ENCODE measurements at regions not wholly inside any gene's neighbourhood (a gene's known extent, or its start where the extent isn't known, plus 50 kb on each side); places are given as distances from the start of the nearest gene placed in this dataset.
"Not testable (repeated sequence)": the region's sequence is repeated elsewhere in the genome, so short reads cannot be mapped to it uniquely, and the experiment has no call there.

DNA sequence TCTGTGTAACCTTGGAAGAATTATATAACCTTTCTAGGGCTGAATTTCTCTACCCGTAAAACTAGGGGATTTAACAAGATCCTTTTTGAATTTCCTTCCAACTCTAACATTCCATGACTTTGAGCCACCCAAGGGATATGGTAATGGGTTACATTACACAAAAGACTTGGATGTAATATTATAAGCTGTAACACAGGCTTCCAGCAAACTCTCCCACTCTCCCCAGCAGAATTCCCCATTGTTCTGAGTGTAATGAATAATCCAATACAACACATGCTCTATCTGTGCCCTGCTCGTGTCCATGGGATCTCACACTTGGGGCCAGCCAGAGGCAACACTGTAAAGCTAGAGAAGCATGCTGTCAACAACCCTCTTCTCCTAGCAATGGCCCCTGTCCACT, 790.6 kb upstream of the AUTS2 start:
- DNase-seq = no peak

DNA sequence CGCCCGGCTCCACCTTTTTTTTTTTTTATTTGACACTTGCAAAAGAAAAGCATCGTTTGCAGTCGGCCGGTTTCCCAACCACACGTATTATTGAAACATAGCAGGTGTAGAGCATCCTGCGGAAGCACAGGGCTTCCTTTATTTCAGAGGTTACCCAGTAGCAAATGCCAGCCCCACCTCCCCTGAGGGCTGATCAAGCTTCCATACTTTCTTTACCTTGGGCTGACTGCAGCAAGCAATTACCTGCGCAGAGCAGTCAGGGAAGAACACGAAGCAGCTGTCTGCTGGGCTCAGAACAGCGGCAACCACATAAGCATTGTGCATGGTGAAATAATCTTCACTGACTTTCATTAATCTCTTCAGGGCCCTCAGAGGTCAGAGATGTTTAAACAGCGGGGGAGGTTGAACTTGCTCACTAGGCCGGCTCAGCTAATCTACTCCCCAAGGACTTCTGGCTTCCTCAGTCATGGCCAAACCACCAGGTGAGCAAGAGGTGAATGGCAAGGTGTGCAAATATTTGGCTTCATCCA, 784.7 kb upstream of the AUTS2 start:
- DNase-seq = no peak

DNA sequence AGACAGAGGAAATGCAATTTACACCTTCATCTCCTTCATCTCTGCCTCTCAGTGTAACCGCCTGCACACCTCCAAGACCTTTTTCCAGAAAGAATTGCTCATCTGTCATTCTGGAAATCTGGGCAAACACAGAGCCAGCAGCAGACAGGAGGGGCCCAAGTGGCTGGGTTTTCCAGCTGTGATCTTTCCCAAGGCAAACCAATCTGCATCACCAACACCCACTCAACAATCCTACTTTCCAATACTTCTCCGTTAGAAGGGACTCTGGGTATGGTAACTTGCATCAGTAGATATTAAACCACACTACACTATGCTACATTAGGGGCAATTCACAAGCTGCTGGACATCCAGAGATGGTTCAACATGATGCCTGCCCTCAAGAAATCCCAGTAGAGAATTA, 781.8 kb upstream of the AUTS2 start:
- no peak for DNase-seq

DNA sequence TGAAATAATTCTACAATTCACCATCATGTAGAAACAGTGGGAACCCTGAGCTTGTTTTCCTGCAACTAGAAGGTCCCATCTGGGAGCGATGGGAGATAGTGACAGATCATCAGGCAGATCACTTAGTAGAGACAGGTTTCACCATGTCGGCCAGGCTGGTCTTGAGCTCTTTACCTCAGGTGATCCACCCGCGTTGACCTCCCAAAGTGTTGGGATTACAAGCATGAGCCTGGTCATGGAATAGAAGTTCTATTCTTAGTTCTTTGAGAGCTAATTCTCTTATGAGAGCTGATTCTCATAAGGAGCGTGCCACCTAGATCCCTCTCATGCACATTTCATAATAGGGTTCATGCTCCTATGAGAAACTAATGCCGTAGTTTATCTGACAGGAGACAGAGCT, 778.0 kb upstream of the AUTS2 start:
- DNase-seq = no peak

DNA sequence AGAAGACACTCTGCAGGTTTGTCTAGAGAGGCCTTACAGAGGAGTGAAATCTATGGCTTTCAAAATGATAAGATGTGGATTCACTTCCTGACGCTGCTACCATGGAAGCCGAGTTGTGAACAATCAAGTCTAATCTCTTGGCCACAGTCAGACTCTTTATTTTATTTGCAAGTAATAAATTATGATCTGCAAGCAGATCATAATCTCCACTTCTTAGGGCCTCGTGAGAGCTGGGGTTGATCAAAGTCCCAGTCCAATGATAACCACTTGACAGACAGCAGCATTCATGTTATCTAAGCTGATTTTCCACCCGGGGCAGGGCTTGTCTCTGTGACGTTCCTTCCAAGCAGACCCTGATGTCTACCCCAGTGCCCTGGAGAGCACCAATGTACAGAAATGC, 776.4 kb upstream of the AUTS2 start:
- DNase-seq = no peak

DNA sequence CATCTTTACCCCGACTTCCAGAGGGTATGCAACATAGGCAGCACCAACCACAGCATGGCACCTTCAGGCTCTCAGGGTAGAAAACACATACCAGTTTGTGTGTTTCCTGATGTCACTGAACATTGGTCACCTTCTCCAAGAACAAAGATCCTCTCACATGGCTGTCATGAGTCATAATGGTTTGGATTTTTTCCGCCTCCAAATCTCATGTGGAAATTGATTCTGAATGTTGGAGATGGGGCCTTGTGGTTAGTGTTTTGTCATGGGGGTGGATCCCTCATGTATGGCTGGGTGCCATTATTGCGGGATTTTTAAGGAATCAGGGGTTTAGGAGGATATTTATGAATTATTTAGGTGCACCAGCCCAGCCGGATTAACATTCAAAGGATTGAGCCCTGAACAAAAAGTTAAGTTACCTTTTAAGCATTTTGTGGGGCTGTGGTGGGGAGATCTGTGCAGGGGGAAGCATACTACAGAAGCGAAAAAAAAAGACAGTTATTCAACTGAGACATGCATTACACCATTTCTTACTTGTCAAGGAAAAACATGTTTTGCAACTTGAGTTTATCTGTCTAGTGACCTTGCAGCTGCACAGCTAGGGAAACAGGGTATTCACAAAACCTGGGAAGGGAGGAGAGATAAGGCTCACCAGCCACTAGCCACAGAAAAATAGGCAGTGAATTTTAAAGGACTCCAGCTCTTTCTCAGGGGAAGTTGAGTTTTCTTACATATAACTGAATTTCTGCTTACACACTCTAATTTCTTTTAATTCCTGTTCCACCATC, 774.1 kb upstream of the AUTS2 start:
- no peak for DNase-seq

DNA sequence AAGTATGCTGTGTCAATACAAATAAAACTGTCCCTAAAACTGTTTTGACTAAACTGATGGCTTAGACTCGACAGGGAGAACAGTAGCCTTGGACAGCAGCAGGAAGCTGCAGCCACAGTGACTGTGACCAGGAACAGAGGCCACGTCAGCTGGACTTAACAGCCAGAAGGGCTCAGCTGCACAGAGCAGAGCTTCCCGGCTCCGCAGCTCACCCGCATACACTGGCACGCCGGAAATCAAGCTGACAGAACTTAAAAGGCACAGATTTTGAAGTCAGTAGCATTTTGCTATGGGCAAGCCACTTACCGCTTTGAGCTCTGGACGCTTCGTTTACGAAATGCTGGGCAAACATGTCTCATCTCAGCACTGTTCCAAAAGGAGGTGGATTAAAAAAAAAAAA, 769.7 kb upstream of the AUTS2 start:
- DNase-seq = no peak

DNA sequence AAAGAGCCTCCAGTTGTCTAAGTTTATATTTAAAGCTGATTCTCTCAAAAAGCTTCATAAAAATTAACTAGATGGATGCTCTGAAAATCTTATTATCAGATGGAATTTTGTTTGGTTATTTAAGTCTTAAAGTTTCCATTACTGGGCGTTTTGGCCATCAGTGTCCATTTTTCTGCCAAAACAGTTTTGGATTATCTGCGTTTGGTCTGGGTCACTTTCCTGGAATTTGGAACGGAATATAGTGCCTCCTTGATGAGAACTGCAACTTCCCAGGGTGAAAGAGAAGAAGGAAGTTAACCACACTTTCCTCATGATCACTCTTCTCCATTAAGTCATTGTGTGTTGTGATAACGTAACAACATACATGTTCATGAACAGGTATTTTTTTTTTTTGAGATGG, 764.9 kb upstream of the AUTS2 start:
- DNase-seq = no peak

DNA sequence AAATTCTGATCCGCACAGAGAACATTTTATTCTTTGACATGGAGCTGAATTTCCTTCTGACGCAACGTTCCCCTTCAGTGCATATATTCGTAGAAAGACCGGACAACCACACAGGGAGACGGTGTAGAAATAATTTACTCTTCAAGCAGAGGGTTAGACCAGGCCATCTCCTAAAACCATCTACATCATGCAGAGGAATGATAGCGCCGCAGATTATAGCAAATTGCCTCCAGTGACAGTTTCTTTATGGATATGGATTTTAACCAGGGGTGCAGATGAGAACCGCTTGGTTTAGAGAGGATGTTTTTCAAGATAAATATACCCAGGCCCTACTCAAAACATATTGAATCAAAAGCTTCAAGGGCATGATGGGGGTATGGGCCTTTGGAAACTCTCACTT, 759.3 kb upstream of the AUTS2 start:
- DNase-seq = no peak

DNA sequence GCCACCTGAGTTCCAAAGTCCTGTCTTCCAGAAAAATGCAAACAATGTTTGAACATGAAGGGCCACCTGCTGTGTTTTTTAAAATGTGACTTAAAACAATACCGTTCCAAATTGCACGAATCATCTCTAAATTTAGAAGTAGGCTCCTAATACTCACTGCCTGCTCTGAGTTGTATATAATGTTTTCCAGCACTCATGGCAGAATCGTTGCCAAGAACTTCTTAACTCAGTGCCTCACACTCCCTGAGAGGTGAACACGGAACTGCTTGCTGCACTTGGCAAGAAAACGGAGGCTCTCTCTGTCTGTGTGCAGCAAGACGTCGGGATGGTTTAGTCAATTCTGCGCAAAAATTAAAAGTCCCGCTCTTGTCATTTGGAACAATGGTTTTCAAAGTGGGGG, 757.3 kb upstream of the AUTS2 start:
- DNase-seq = no peak

DNA sequence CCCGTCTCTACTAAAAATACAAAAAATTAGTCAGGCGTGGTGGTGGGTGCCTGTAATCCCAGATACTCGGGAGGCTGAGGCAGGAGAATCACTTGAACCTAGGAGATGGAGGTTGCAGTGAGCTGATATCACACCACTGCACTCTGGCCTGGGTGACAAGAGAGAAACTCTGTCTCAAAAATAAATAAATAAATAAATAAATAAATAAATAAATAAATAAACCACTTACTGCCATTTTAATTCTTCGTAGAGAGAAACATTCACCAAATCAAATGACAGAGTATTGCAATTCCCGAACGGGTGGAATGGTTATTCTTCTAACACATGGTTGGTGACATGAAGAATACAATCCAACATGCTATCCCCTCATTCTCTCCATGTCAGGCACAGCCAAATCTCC, 754.3 kb upstream of the AUTS2 start:
- DNase-seq = not testable (repeated sequence)

DNA sequence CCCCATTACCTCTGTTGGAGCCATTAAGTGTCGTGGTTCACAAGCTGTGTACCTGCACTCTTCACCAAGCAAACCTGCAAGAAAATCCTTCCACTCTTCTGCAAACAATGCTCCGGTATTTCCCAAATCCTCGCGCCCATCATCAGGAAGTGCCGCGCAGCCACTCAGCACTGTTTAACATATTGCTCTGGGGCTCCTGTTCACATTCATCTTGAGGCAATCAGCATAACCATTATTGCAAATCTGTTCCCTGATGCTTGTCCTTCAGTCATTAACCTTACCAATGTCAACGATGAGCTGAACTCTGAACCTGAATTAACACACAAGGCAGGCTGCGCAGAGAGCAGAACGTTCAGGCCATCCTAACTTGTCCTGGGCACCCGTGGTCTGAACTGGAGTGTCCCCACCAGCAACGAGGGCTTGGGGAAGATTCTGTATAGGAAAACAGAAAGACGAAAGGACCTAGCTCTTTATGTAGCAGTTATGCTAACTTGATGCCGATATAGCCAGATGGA, 751.4 kb upstream of the AUTS2 start:
- no peak for DNase-seq

DNA sequence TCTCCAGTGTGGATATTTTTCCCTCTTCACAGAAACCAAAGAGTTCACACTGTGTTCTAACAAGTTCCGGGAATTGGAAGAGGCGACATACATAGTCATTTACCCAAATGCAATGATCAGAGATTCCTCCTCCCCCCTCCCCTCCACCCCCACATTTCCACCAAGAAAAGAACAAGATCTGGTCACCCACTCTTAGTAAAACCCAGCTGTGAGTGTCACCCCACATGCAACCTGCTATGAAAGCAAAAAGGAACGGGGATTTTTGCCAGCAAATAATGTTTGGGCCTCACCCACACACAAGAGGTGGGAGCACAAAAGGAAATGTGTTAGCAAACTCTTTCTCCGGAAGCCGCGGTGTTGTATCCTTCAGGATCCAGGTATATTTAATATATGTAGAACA, 745.0 kb upstream of the AUTS2 start:
- DNase-seq = no peak

DNA sequence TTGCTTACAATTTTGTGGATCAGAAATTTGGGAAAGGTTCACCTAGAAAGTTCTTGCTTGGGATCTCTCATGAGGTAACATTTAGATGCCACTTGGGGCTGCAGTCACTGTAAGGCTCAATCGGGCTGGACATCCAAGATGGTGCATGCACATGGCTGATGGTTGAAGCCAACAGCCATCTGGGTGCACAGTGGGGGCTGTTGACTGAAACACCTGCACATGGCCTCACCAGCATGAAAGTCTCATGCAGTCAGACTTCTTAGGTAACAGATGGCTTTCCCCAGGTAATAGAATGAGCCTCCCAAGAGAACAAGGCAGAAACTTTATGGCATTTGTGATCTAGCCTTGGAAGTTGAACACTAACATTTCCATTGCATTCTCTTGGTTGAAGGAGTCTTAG, 740.7 kb upstream of the AUTS2 start:
- no peak for DNase-seq

DNA sequence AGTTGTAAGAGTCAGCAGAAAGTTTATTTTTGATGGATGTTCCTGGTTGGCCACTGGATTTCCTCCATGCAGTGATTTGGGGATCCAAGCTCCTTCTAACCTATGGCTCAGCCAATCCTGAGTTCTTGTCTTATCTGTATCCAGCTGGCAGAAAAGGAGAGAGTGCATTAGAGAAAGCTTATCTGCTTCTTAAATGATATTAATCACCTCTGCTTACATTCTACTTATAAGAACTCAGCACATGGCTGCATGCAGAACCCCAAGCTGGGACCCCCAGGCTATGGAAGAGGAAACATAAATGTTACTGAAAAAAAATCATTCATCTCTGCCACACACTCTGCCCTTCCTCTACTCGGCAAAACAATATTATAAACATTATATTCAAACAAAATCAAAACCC, 739.8 kb upstream of the AUTS2 start:
- DNase-seq = no peak

DNA sequence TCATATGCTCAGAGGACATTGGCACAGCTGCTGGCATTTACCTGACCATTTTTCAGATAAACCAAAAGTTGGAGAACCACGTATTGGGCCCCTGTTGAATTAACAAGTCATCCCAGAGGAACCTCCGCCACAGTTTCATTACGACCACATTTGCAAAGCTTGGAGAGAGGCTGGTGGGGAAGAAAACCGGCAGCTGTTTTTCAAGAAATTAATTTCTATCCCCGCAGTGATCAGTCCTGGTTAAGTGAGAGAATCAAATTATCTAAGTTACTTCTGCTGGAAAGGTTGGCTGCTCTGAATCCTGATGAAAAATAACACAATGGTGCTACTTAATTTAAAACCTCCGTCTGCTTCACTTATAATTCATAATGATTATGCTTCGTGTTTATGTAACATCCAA, 737.1 kb upstream of the AUTS2 start:
- DNase-seq = no peak

DNA sequence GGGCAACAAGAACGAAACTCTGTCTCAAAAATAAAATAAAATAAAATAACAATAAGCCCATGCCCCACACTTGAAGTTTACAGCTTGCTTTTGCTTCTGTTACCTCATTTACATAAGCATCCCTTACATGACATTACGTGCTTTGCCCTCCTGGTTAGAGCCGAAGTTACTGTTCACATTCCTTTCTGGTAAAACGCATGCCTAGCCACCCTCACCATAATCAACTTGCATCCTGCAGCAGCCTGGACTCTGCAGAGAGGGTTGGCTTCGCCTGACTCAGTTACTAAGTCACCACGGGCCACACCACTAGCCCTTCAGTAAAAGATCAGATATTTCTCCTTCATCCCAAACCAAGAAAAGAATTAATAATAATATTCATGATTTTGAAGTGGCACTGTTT, 736.0 kb upstream of the AUTS2 start:
- DNase-seq = no peak

DNA sequence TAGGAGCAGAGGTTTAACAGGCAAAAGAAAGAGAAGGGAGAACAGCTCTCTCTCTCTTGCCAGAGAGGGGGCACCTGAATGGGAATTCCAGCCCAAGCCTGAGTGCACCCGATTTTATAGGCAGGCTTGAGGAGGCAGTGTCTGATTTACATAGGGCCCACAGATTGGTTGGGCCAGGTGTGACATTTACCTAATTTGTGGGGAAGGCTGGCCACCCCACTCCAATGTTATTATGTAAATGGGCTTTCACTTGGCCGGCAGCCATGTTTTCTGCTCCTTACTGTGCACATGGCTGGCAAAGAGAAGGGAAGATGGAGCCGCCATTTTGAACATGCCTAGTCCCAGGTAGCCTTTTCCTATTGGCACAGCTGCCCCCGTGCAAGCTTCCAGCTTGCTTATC, 735.5 kb upstream of the AUTS2 start:
- DNase-seq = no peak

DNA sequence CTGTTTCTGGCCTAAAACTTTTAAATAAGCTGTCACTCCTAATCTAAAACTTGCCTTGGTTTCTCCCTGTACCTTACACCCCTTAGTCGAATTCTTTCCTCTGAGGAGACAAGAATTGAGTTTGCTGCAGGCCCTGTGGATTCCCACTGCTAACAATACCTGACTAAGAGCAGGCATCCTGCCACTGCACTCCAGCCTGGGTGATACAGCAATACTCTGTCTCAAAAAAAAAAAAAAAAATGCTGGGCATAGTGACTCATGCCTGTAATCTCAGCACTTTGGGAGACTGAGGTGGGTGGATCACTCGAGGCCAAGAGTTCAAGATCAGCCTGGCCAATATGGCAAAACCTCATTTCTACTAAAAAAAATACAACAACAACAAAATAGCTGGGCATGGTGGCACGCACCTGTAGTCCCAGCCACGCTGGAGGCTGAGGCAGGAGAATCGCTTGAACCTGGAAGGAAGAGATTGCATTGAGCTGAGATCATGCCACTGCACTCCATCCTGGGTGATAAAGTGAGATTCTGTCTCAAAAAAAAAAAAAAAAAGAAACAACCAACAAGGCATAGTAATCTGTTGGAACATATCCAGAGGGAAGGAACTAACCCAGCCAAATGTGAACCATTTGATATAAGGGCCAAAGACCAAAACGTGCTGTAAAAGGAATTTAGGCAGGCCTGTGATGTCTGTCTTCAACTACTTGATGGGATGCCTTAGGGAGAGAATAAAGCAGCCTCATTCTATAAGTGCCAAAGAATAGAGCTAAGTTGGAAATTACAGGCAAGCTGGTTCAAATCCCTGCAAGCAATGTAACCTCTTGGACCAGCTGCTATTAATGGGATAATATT, 732.7 kb upstream of the AUTS2 start:
- DNase-seq = no peak

DNA sequence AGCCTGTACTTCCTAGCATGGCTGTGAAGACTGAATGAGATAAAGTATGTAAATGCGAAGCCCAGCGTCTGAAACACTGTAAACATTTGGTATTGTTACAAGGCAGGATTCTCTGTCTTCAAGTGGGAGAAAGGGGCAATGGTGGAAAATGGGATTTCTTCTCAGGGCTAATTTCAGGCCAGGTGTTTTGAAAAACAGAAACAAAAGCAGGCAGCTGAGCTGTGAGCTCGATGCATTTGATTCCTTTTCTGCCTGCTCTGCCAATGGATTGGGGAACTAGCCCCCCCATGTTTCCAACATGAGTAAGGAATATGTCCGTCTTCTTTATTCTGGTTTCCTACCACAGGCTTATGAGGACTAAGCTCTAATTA, 732.1 kb upstream of the AUTS2 start:
- no peak for DNase-seq

DNA sequence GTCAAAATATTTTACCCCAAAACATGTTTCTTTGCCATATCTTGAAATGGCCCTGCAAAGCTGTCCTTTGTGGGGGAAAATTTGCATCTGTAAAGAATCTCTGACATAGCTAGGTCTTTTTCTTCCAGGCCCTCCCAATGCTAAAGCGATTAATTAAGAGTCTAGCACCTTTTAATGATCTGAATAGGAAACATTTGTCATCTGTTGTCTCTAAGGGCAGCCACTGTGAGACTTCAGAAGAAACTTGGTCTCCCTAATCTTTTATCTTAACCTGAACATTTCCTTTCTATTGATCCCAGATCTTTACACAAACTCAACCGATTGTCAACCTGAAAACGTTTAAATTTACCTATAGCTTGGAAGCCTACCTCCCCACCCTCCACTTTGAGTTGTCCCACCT, 731.6 kb upstream of the AUTS2 start:
- DNase-seq = not testable (repeated sequence)

DNA sequence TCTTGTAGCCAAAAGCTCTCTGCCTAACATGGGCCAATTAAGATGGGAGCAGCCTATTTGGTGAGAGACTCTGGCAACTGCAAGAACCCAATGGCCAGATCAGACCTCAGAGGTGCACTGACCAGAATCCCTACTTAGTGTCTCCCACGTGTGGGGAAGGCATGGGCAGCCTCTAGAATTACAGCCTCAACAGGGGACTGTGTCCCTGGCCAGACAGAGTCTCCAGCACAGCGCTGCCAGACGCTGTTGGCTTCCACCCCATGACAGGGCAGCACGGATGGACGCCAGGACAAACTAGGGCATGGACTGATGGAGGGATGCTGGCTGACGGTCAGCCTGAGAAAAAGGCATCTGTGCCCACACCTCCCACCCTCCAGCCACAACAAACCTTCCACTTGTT, 729.3 kb upstream of the AUTS2 start:
- no peak for DNase-seq

DNA sequence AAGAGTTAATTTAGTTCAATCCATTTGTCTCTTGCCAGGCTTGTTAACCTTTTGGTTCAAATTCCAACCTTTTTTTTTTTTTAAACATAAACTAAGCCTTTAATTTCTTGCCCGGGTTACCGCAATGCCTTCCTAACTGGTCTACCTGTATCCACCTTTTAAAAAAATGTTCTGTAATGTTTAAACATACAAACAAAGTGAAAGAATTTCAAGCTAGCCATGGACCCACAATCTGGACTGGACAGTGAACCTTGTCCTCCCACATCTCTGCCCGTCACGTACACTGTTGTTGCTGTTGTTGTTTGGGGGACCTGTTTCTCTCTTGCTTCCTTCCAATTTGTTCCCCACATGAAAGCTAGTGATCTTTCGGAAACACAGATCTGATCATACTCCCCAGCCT, 724.7 kb upstream of the AUTS2 start:
- DNase-seq = no peak

DNA sequence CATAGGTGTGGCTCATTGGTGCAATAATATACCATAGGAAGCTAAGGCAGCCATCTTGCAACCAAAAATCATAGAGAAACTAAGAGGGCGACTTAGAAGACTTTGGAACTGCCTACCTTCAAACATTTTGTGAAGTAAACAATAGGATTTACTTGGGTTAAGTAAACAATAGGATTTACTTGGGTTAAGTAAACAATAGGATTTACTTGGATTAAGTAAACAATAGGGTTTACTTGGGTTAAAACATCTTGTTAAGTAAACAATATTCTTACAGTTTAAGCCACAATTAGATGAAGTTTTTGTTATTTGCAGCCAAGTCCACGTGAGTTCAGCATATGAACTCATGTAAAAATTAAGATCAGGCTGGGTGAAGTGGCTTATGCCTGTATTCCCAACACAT, 722.4 kb upstream of the AUTS2 start:
- no peak for DNase-seq

Measured in CD4-positive, alpha-beta T cell treated with Interleukin-17A for 1 hour (primary cell).